Heart right ventricle (tissue), 16 donors: ENCODE measurements at regions not wholly inside any gene's neighbourhood (a gene's known extent, or its start where the extent isn't known, plus 50 kb on each side); places are given as distances from the start of the nearest gene placed in this dataset.

Experiments
- ATAC-seq, 8 donors: fragments of 200-7000 bp; cut with Tn5 transposase; one replicate each; pipeline ENCODE4 v1.9.1; 2020; ENCODE audit warnings: mild to moderate bottlenecking in 8 of 8, moderate library complexity in 8 of 8, moderate number of reproducible peaks in 1 of 8
- DNase-seq, 2 donors: peaks; one replicate each; pipeline ENCODE4 v3.0.0-alpha.2; 2020
- H3K27ac ChIP-seq, 10 donors: fragments of 200-600 bp; sonication (generic) in 2 of 10; one replicate each; pipeline versions ENCODE4 v1.5.0 to v1.8.0; 2020 to 2022; ENCODE audit warnings: mild to moderate bottlenecking in 3 of 10
- H3K27me3 ChIP-seq, 7 donors: fragments of 200-600 bp; one replicate each; pipeline ENCODE4 v1.8.0; 2021 to 2022; ENCODE audit warnings: mild to moderate bottlenecking in 2 of 7
- H3K36me3 ChIP-seq, 9 donors: fragments of 200-600 bp; sonication (generic) in 1 of 9; one replicate each; pipeline versions ENCODE4 v1.5.0 to v1.8.0; 2020 to 2022; ENCODE audit warnings: mild to moderate bottlenecking in 2 of 9
- H3K4me1 ChIP-seq, 9 donors: fragments of 200-600 bp; sonication (generic) in 1 of 9; one replicate each; pipeline versions ENCODE4 v1.5.0 to v1.8.0; 2020 to 2022; ENCODE audit warnings: mild to moderate bottlenecking in 4 of 9
- H3K4me3 ChIP-seq, 10 donors: fragments of 200-600 bp; sonication (generic) in 2 of 10; one replicate each; pipeline versions ENCODE4 v1.5.0 to v1.8.0; 2020 to 2022; ENCODE audit warnings: mild to moderate bottlenecking in 7 of 10, moderate library complexity in 2 of 10
- H3K9me3 ChIP-seq, 11 donors: fragments of 200-600 bp in 10 of 11; sonication (generic) in 2 of 11; one replicate each; pipeline versions ENCODE4 v1.5.0 to v1.8.0; 2013 to 2022; ENCODE audit warnings: mild to moderate bottlenecking in 2 of 11, control low read depth in 1 of 11, moderate library complexity in 1 of 11
- WGBS, 2 donors: extraction: QIAGEN DNeasy Blood & Tissue Kit; methylation state at CpG; one replicate each; pipeline ENCODE4 v1.1.7; 2013; ENCODE audit warnings: inconsistent platforms in 1 of 2; 5-methylcytosine and 5-hydroxymethylcytosine counted together
- intact Hi-C, 10 donors: fragments of 100-400 bp; cut with DNase I; formaldehyde crosslinking; loops; one replicate each; pipeline versions ENCODE4 v1.11.1 to v1.14.2; 2022
- TF ChIP-seq, protein P1 (sequence below), 9 donors: fragments of 200-600 bp; sonication (generic) in 2 of 9; IDR thresholded peaks; one replicate each; pipeline versions ENCODE4 v1.5.0 to v1.8.0; 2021 to 2022; ENCODE audit warnings: antibody characterized with exemption in 9 of 9, mild to moderate bottlenecking in 5 of 9, moderate library complexity in 1 of 9
- donor health status: Arrhythmogenic right ventricular cardiomyopathy.
- donor health status: ischemic (EF 13 %, LVEDD 7.1; RV severe dilation, severe dysfunction).
- donor health status: healthy with polysubstance abuse.
- donor health status: DM: no; HTN: yes; CAD: no.
- donor health status: DM: no; HTN: no; CAD: no.
- donor health status: ischemic (EF 25% LVEDD 6.9; RV normal size, moderate dysfunction).
- donor health status: ischemic (EF 25% LVEDD 5.7; RV mildly dilated, moderate dysfunction).
- donor health status: healthy.
- donor health status: DM: yes; HTN: yes; CAD: no.
- donor health status: Ischemic cardiomyopathy.
- donor health status: ischemic (EF 35%, LVEDD 5.7; RV mildly dilated, moderate dysfunction).
- donor health status: nonischemic (EF 11% LVEDD 7.7; RV severe dilation, severe dysfunction).
- donor health status: DM: yes; HTN: yes; CAD: no.
- donor health status: PGD.
- donor health status: ischemic (EF 29% LVEDD 5.4; RV normal size, mild dysfunction).
- donor health status: nonischemic (EF 23%, LVEDD 6.1; RV moderate dilation, normal function).

DNA sequence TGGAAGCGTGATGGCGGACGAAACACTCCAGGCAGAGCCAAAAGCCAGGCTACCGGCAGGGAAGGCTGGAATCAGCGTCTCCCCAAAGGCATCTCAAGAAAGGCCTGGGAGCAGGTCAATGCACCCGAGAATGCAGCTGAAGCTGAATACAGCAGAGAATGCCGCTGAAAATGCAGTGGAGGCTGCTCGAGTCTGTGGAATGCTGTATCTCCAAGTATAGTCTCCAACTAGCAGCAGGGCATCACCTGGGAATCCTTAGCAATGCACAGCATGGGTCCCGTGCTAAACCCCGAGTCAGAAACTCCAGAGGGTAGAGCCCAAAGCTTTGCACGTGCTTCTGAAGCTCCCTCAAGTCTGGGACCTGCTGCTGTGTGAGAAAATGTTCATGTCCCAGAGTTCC, 191.1 kb upstream of the ALKAL2 start:
- no peak for DNase-seq
- no peak for ATAC-seq
- WGBS, 2 donors: 53 to 55% methylated on average over 11 of the region's 11 CpGs
- Histone ChIP-seq H3K4me3 (no peak overlapping the region), H3K27ac (no peak overlapping the region), H3K9me3 (peaks cover 0 to 5% (median 0%) of the 10 kb centered on the region in 11 donors), H3K36me3 (no peaks in the 10 kb centered on the region), H3K27me3 (peaks cover 0 to 16% (median 5%) of the 10 kb centered on the region in 7 donors), H3K4me1 (no peaks in the 10 kb centered on the region)
- TF ChIP-seq, protein P1, sequence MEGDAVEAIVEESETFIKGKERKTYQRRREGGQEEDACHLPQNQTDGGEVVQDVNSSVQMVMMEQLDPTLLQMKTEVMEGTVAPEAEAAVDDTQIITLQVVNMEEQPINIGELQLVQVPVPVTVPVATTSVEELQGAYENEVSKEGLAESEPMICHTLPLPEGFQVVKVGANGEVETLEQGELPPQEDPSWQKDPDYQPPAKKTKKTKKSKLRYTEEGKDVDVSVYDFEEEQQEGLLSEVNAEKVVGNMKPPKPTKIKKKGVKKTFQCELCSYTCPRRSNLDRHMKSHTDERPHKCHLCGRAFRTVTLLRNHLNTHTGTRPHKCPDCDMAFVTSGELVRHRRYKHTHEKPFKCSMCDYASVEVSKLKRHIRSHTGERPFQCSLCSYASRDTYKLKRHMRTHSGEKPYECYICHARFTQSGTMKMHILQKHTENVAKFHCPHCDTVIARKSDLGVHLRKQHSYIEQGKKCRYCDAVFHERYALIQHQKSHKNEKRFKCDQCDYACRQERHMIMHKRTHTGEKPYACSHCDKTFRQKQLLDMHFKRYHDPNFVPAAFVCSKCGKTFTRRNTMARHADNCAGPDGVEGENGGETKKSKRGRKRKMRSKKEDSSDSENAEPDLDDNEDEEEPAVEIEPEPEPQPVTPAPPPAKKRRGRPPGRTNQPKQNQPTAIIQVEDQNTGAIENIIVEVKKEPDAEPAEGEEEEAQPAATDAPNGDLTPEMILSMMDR (IDR thresholded peaks at IDR 0.05): no peak
- intact Hi-C loops: no loop called here

DNA sequence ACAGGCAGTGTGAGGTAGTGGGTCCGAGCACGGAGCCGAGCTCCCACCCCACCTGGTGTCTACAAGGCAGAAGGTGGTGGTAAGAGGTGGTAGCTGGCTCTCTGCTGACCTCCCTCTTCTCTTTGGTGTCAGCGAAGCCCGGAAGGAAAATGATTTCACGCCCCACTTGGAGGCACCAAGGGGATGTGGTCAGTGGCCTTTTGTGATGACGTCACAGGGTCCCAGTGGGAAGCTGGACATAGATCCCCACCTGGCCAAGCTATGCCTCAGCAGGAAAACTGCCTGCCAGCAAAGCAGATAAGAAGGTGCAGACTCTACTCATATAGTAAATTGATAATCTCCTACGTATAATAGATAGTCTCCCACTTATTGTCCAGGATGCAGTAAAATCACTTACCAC, 183.7 kb upstream of the ALKAL2 start:
- TF ChIP-seq, protein P1 (IDR thresholded peaks at IDR 0.05): no peak
- intact Hi-C loops: no loop called here
- Histone ChIP-seq H3K27ac (no peak overlapping the region), H3K4me1 (peaks cover 0 to 9% (median 0%) of the 10 kb centered on the region in 9 donors), H3K36me3 (no peaks in the 10 kb centered on the region), H3K4me3 (no peak overlapping the region), H3K9me3 (peaks cover 0 to 19% (median 0%) of the 10 kb centered on the region in 11 donors), H3K27me3 (peaks cover 7 to 58% (median 36%) of the 10 kb centered on the region in 7 donors)
- 76 to 84% methylated on average over 8 of the region's 8 CpGs for WGBS, 2 donors
- no peak for ATAC-seq
- no peak for DNase-seq

DNA sequence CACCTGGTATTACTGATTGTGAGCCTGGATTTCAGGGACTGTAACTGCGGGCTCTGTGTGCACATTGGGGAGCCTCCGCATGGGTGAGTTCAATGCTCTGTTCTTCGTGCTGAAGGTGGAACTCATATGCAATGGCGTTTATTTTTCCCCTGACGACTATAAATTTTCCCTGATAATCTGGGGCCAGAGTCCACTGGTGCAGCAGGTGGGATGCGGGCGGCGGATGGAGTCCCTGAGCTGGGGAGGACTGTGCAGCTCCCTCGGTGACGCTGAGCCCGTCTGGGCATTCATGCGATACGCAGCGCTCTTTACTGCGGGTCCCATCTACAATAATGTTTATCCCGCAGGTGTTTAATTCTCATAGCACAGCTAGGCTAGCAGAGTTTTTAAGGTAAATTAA, 181.6 kb upstream of the ALKAL2 start:
- TF ChIP-seq, protein P1 (IDR thresholded peaks at IDR 0.05): no peak
- intact Hi-C loops: no loop called here
- Histone ChIP-seq H3K4me1 (peaks cover 0 to 9% (median 0%) of the 10 kb centered on the region in 9 donors), H3K9me3 (peaks cover 0 to 19% (median 0%) of the 10 kb centered on the region in 11 donors), H3K27me3 (peaks cover 7 to 70% (median 49%) of the 10 kb centered on the region in 7 donors), H3K27ac (no peak overlapping the region), H3K4me3 (no peak overlapping the region), H3K36me3 (no peaks in the 10 kb centered on the region)
- DNase-seq (no peak), ATAC-seq (no peak)
- 88% methylated on average over 16 of the region's 16 CpGs for WGBS, 2 donors

DNA sequence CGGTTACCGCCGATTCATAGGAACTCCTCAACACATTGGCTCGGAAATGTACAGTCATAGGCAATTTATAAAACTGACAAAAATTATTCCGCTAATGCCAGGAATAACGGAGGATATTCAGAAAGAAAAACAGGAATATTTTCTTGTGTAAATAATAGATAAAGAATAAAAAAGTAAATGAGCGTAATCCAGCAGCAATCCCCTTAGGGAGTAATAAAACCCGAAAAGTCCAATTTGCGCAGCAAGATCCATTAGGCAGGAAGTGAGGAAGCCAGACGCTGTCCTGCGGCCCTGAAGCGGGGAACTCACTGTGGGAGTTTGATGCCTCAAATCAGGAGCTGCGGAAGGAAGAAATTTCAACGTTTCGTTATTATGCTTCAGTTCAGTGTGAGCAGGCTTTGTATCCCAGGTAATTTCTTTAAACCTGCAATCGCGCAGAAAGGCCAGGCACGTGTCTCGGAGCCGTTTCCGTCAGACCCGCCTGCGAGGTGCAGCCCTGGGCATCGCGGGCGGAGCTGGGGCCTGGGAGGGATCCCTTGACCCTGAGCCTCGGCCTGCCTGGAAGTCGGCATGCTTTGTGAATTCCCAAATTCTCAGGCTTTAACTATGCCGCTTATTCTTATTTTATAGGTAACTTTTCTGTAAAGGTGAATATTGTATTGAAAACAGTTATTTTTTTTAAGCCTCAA, 180.9 kb upstream of the ALKAL2 start:
- TF ChIP-seq, protein P1 (IDR thresholded peaks at IDR 0.05): no peak
- Histone ChIP-seq H3K4me1 (peaks cover 0 to 9% (median 0%) of the 10 kb centered on the region in 9 donors), H3K4me3 (no peak overlapping the region), H3K9me3 (peaks cover 0 to 17% (median 0%) of the 10 kb centered on the region in 11 donors), H3K36me3 (no peaks in the 10 kb centered on the region), H3K27me3 (peaks cover 7 to 76% (median 55%) of the 10 kb centered on the region in 7 donors), H3K27ac (no peak overlapping the region)
- intact Hi-C loops: no loop called here
- 17 to 20% methylated on average over 29 of the region's 29 CpGs for WGBS, 2 donors
- DNase-seq: no peak
- no peak for ATAC-seq
